ENCODE measurements at regions not wholly inside any gene's neighbourhood (a gene's known extent, or its start where the extent isn't known, plus 50 kb on each side); places are given as distances from the start of the nearest gene placed in this dataset.

- DNase-seq (ENCODE audit: low spot score) = no peak
Observed at GRCh38 chr9:515665-516064, 301.0 kb downstream of the DOCK8 start.

- DNase-seq (ENCODE audit: low spot score) = no peak
Observed at GRCh38 chr9:517993-518392, 303.3 kb downstream of the DOCK8 start.

GRCh38 chr9:518540-518939 is 303.9 kb downstream of the DOCK8 start:
- DNase-seq (ENCODE audit: low spot score) = no peak

- no peak for DNase-seq (ENCODE audit: low spot score)
Observed at GRCh38 chr9:519579-519978, 304.9 kb downstream of the DOCK8 start.

DNA sequence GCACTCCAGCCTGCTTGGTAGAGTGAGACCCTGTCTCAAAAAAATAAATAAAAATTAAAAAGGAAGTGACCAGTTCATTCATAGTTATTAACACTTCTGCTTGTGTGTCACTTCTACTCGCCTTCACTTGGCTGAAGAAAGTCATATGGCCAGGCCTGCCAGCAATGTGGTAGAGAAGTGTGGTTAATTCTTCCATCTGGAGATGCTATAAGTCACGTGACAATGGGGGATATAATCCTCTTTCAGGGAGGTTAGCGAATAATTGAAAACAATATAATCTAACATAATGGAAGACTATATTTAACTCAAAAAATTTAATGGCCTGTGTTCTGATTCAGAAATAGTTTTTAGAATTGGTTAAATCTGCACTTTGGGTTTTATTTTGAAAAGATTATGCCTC is 305.6 kb downstream of the DOCK8 start:
- no peak for DNase-seq (ENCODE audit: low spot score)

- DNase-seq (ENCODE audit: low spot score) = no peak
Observed at GRCh38 chr9:522190-522589, 307.5 kb downstream of the DOCK8 start.

DNA sequence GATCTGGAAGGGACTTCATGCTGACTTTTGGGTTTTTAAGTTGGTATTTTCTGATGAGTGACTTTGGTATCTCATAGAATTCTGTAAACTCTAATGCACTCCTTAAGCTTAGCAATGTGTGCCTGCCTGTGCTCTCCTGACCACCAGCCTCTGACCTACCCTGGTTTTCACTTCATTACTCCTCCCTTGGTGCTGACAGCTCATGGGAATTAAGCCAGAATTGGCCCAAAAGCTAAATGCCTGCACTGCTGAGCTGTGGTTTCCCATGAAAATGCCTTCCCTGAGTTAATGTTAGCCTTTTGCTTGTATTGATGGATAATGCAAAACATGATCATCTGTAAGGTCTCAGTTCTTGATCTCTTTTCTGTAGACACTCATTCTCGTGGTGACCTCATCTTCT is 308.0 kb downstream of the DOCK8 start:
- no peak for DNase-seq (ENCODE audit: low spot score)

- DNase-seq (ENCODE audit: low spot score) = no peak
Observed at GRCh38 chr9:523444-523843, 308.8 kb downstream of the DOCK8 start.

- DNase-seq (ENCODE audit: low spot score) = no peak
Observed at GRCh38 chr9:524008-524407, 309.3 kb downstream of the DOCK8 start.

DNA sequence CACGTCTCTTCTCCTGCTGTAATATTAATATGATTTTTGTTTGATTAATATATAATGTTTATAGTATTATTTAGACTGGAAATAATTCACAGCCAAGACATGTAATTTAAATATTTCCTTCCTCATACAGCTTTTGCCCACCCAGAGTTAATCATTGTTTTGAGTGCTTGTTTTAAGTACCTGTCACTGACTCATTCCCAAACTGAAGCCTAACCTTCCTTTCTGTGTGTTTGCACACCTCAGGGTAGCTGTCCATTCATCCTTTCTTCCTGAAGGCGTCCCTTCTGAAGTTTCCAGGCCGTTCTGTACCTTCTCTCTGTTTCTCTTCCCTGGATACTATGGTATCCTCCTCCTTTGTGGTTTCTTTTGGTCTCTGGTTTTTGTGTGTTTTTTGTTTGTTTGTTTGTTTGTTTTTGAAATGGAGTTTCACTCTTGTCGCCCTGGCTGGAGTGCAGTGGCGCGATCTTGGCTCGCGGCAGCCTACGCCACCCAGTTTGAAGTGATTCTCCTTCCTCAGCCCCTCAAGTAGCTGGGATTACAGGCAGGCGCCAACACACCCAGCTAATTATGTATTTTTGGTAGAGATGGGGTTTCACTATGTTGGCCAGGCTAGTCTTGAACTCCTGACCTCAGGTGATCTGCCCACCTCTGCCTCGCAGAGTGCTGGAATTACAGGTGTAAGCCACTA is 312.4 kb downstream of the DOCK8 start:
- no peak for DNase-seq (ENCODE audit: low spot score)

DNA sequence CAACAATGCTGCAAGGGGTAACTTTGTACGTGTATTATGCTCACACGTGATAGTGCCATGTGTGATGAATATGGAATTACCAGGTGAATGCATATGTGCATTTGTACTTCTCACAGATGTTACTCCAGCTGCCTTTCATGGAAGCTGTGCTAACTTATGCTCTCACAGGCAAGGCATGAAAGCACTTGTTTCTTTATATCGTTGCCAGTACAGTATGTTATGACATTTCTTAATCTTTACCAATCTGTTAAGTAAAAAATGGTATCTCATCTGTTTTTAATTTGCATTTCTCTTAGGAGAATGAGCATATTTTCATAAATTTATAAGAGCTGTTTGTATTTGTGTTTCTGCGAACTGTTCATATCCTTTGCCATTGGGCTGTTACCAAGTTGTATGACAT is 311.8 kb upstream of the DMRT1 start:
- DNase-seq (ENCODE audit: low spot score) = no peak

DNA sequence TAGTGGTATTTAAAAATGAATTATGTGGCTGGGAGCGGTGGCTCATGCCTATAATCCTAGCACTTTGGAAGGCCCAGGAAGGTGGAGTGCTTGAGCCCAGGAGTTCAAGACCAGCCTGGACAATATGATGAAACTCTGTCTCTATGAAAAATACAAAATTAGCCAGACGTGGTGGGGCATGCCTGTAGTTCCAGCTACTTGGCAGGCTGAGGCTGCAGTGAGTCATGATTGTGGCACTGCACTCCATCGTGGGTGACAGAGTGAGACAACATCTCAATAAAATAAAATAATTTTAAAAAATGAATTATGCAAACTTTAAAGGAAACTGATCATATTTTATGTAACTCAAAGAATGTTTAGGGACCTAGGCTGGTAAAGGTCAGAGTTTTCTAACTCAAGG is 310.8 kb upstream of the DMRT1 start:
- DNase-seq (ENCODE audit: low spot score) = no peak

- no peak for DNase-seq (ENCODE audit: low spot score)
Observed at GRCh38 chr9:532707-533106, 308.8 kb upstream of the DMRT1 start.

- DNase-seq (ENCODE audit: low spot score) = no peak
Observed at GRCh38 chr9:534886-535285, 306.6 kb upstream of the DMRT1 start.

DNA sequence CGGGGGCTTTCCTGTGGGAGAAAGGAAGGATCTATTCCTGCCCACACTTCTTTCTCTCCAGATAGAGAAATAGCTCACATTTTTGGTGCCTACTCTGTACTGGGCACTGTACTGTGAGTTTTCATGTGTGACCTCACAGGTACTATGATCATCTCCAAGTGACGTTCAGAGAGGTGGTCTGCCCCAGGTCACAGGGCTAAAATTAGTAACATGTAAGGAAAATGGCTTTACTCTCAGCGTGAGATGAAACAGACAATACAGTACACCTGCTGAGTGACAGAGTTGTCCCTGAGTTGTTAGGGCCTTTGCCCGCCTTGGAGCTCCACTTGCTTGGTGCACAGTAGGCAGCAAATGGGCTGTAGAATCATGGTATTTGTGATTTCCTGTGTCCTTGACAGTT is 306.1 kb upstream of the DMRT1 start:
- DNase-seq (ENCODE audit: low spot score) = no peak

DNA sequence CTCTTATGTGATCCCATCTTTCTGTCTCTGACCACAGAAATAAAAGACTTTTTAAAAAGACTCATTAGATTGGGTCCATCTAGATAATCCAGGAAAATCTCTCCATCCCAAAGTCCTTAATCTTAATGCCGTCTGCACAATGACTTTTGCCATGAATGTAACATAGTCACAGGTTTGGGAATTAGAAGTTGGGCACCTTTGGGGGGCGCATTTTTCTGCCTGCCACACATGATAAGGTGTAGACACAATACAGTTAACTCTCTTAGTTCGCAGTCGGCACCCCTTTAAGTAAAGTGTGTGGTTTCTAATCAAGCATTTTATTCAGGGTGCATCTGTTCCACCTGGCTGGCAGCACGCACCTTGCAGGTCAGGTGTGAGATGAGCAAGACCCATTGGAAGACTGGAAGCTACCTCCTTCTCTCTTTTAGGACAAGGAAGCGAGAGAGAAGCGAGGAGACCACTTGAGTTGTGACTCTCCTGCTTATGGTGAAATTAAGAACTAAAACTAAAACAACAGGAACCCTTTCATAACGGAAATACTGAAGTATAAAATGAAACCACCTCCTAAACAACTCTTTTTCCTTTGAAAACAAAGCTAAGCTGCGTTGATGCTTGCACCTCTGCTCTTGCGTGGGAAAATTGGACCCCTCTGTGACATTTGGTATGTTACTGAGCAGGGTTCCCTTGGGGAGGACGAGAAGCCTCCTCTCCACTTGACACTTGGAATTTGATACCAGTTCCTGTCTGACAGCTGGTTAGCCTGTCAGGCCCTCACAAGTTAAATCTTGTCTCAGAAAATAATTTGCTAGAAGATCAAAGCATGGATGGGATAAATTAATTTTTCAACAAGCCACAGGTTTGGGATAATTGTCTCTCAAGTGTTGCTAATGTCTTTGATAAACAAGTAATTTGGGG is 304.6 kb upstream of the DMRT1 start:
- DNase-seq (ENCODE audit: low spot score) = no peak

- no peak for DNase-seq (ENCODE audit: low spot score)
Observed at GRCh38 chr9:543478-543877, 298.0 kb upstream of the DMRT1 start.

- no peak for DNase-seq (ENCODE audit: low spot score)
Observed at GRCh38 chr9:545480-545879, 296.0 kb upstream of the DMRT1 start.

- no peak for DNase-seq (ENCODE audit: low spot score)
Observed at GRCh38 chr9:546235-546634, 295.3 kb upstream of the DMRT1 start.

DNA sequence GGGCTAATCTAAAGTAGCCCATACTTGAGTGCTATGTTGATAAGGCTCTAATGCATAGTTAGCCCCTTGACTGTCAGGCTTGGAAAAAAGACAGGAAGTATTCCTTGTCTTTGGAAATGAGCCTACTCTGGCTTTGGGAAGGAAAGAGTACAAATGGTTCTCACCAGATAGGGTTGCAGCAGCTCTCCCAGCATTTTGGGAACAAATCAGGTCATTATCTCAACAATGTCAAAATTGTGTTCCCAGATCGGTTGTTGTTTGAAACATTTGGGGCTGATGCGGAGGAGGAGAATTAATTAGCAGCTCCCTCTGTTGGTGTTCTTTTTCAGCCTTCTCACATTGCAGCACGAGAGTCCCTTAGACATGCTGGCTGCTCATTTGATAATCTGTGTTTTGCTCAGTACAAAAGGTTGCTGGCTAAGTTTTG is 294.7 kb upstream of the DMRT1 start:
- DNase-seq (ENCODE audit: low spot score) = no peak

GRCh38 chr9:547314-547713 is 294.2 kb upstream of the DMRT1 start:
- no peak for DNase-seq (ENCODE audit: low spot score)

DNA sequence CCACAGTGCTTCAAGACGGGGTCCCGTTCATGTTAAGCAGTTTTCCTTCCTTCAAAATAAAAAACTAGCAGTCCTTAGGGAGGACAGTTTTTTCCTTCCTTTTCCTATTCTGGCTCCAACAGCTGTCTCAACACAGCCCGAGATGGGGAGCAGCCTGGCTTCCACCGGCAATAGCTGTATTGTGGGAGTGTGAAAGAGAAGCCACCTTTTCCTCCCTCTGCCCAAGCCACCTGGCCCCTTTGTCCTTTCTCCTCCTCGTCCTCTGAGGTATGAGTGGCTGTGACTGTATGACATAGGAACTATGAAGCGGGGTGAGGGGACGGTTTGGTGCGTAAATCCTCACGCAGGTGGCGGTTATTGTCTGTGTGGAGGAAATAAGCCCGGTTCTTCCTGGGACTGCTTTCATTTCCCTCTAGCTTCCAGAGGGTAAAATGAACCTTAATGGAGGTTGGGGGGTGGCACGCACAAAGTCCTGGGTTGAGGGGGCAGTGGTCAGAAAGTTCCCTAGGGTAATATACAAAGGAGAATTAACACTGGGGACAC is 292.0 kb upstream of the DMRT1 start:
- no peak for DNase-seq (ENCODE audit: low spot score)

- no peak for DNase-seq (ENCODE audit: low spot score)
Observed at GRCh38 chr9:550333-550732, 291.2 kb upstream of the DMRT1 start.

Data from mucosa of gallbladder (tissue), 1 donor.